WERI-Rb-1 (cell line): ENCODE measurements at regions not wholly inside any gene's neighbourhood (a gene's known extent, or its start where the extent isn't known, plus 50 kb on each side); places are given as distances from the start of the nearest gene placed in this dataset.
A peak's percentile ranks its signal among the peaks of the same experiment; 100 is the strongest.

Experiments used
- DNase-seq: peaks from one replicate; pipeline ENCODE4 v3.0.0-alpha.2; 2020
- H3K27ac ChIP-seq: fragments of 250-450 bp; sonication (Bioruptor Pico); 2 replicates; pipeline ENCODE4 v1.5.1; 2020; ENCODE audit warnings: mild to moderate bottlenecking, moderate library complexity
- H3K27me3 ChIP-seq: fragments of 250-450 bp; sonication (Bioruptor Pico); 2 replicates; pipeline ENCODE4 v1.5.1; 2021; ENCODE audit warnings: mild to moderate bottlenecking, low read depth, moderate library complexity; ENCODE audit not compliant: insufficient read depth, severe bottlenecking
- H3K36me3 ChIP-seq: fragments of 250-450 bp; sonication (Bioruptor Pico); 2 replicates; pipeline ENCODE4 v1.5.1; 2020; ENCODE audit warnings: mild to moderate bottlenecking, moderate library complexity
- H3K4me3 ChIP-seq: 2 replicates; pipeline ENCODE4 v1.5.1; 2011; ENCODE audit warnings: low read depth, mild to moderate bottlenecking, control low read depth, low read length
- H3K9me3 ChIP-seq: fragments of 250-450 bp; sonication (Bioruptor Pico); 2 replicates; pipeline ENCODE4 v1.5.1; 2021; ENCODE audit warnings: mild to moderate bottlenecking, moderate library complexity; ENCODE audit not compliant: severe bottlenecking
- TF ChIP-seq, protein P1 (sequence below): IDR thresholded peaks from 2 replicates; pipeline ENCODE4 v1.5.1; 2011; ENCODE audit warnings: low read depth, mild to moderate bottlenecking, control low read depth, inconsistent platforms, low read length

- no peak overlapping the region for H3K27ac ChIP-seq
These were observed 240.8 kb downstream of the RPS24 start for GRCh38 chr10:78274491-78274890.

GRCh38 chr10:78276139-78276538 lies 242.5 kb downstream of the RPS24 start:
- DNase-seq, result no peak
- no peak overlapping the region for H3K27ac ChIP-seq
- no peaks in the 10 kb centered on the region for H3K9me3 ChIP-seq
- no peaks in the 10 kb centered on the region for H3K36me3 ChIP-seq
- no peak overlapping the region for H3K4me3 ChIP-seq
- no peaks in the 10 kb centered on the region for H3K27me3 ChIP-seq
- TF ChIP-seq, protein P1, sequence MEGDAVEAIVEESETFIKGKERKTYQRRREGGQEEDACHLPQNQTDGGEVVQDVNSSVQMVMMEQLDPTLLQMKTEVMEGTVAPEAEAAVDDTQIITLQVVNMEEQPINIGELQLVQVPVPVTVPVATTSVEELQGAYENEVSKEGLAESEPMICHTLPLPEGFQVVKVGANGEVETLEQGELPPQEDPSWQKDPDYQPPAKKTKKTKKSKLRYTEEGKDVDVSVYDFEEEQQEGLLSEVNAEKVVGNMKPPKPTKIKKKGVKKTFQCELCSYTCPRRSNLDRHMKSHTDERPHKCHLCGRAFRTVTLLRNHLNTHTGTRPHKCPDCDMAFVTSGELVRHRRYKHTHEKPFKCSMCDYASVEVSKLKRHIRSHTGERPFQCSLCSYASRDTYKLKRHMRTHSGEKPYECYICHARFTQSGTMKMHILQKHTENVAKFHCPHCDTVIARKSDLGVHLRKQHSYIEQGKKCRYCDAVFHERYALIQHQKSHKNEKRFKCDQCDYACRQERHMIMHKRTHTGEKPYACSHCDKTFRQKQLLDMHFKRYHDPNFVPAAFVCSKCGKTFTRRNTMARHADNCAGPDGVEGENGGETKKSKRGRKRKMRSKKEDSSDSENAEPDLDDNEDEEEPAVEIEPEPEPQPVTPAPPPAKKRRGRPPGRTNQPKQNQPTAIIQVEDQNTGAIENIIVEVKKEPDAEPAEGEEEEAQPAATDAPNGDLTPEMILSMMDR, result no peak

More at GRCh38 chr10:78274491-78274890, 240.8 kb downstream of the RPS24 start:
- DNase-seq, result no peak
- H3K4me3 ChIP-seq, result no peak overlapping the region
- no peaks in the 10 kb centered on the region for H3K27me3 ChIP-seq
- no peaks in the 10 kb centered on the region for H3K36me3 ChIP-seq
- H3K9me3 ChIP-seq, result no peaks in the 10 kb centered on the region
- TF ChIP-seq, protein P1, result no peak

DNA sequence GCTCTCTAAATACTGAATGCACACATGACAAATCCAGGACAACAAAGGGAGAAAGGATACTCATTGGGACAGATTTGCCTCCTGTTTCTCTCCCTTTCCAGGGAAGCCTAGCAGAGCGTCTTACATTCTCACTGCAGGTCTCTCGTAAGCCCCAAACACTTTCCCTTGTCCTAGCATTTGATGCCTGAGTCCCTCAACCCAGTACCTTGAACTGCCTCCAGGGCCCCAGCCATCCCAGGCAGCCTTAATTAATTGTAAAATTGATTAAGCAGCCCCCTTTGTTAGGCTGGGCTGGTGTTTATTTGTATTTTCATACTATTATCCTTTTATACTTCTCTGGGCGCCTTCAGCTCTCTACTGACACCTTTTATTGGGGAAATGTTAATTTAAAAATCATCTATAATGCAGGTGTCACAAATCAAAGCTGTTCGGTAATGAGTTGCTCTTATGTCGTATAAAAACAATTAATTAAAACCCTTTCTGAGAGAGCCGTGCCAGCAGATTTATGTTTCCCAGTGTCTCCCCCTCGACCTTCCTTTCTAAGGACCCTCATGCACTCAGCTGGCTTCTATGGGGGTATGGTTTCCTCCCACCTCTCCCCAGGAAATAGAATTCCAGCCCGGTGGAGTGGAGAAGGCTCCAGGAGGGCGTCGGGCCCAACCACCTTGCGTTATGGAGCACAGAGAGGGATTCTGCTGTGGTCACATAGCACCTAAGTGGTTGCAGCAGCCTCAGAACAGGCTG lies 243.8 kb downstream of the RPS24 start:
- peak overlapping the region; percentile 21; the same call in 1 of the 2 replicates for H3K27ac ChIP-seq
- no peak for DNase-seq
- TF ChIP-seq, protein P1, result no peak
- H3K4me3 ChIP-seq, result no peak overlapping the region
- H3K36me3 ChIP-seq, result no peaks in the 10 kb centered on the region
- no peaks in the 10 kb centered on the region for H3K27me3 ChIP-seq
- no peaks in the 10 kb centered on the region for H3K9me3 ChIP-seq

GRCh38 chr10:78278058-78278404 lies 244.4 kb downstream of the RPS24 start:
- Histone ChIP-seq H3K27ac (peak overlapping the region; percentile 21; the same call in 1 of the 2 replicates), H3K36me3 (no peaks in the 10 kb centered on the region), H3K9me3 (no peaks in the 10 kb centered on the region), H3K4me3 (no peak overlapping the region), H3K27me3 (no peaks in the 10 kb centered on the region)
- DNase-seq, result peak; percentile 62
- TF ChIP-seq, protein P1, result no peak

GRCh38 chr10:78279756-78280155 lies 246.1 kb downstream of the RPS24 start:
- Histone ChIP-seq H3K4me3 (no peak overlapping the region), H3K27me3 (no peaks in the 10 kb centered on the region), H3K27ac (no peak overlapping the region), H3K9me3 (no peaks in the 10 kb centered on the region), H3K36me3 (no peaks in the 10 kb centered on the region)
- TF ChIP-seq, protein P1, result no peak
- DNase-seq, result no peak

GRCh38 chr10:78280604-78281003 lies 246.9 kb downstream of the RPS24 start:
- Histone ChIP-seq H3K27ac (no peak overlapping the region), H3K36me3 (no peaks in the 10 kb centered on the region), H3K4me3 (no peak overlapping the region), H3K27me3 (no peaks in the 10 kb centered on the region), H3K9me3 (no peaks in the 10 kb centered on the region)
- TF ChIP-seq, protein P1, result no peak
- DNase-seq, result no peak
